TTC549 (cell line): ENCODE measurements at regions not wholly inside any gene's neighbourhood (a gene's known extent, or its start where the extent isn't known, plus 50 kb on each side); places are given as distances from the start of the nearest gene placed in this dataset.
"Not testable (repeated sequence)": the region's sequence is repeated elsewhere in the genome, so short reads cannot be mapped to it uniquely, and the experiment has no call there.

Source experiments
- FAIRE-seq: peaks from 2 replicates; lab custom pipeline; 2012; peaks lifted over from hg19 to GRCh38; lab: Jason Lieb, UNC

GRCh38 chr13:63749857-63750256, 2334.2 kb upstream of the PCDH20 start:
- FAIRE-seq = not testable (repeated sequence)

- FAIRE-seq = not testable (repeated sequence)
Observed at GRCh38 chr13:63741814-63742101, 2326.1 kb upstream of the PCDH20 start.

GRCh38 chr13:63741029-63741813, 2325.6 kb upstream of the PCDH20 start:
- no peak for FAIRE-seq

- not testable (repeated sequence) for FAIRE-seq
Observed at GRCh38 chr13:63739112-63739735, 2323.6 kb upstream of the PCDH20 start.

- FAIRE-seq = no peak
Observed at GRCh38 chr13:63737418-63737817, 2321.8 kb upstream of the PCDH20 start.

GRCh38 chr13:63731896-63732295, 2316.2 kb upstream of the PCDH20 start:
- FAIRE-seq = no peak

- not testable (repeated sequence) for FAIRE-seq
Observed at GRCh38 chr13:63712159-63712558, 2296.5 kb upstream of the PCDH20 start.

GRCh38 chr13:63706751-63707150, 2291.1 kb upstream of the PCDH20 start:
- no peak for FAIRE-seq

- no peak for FAIRE-seq
Observed at GRCh38 chr13:63704521-63704920, 2288.9 kb upstream of the PCDH20 start.

- no peak for FAIRE-seq
Observed at GRCh38 chr13:63700350-63700749, 2284.7 kb upstream of the PCDH20 start.

- FAIRE-seq = no peak
Observed at GRCh38 chr13:63699948-63700347, 2284.3 kb upstream of the PCDH20 start.

- no peak for FAIRE-seq
Observed at GRCh38 chr13:63696055-63696454, 2280.4 kb upstream of the PCDH20 start.

- no peak for FAIRE-seq
Observed at GRCh38 chr13:63693696-63694095, 2278.0 kb upstream of the PCDH20 start.

- no peak for FAIRE-seq
Observed at GRCh38 chr13:63691474-63691873, 2275.8 kb upstream of the PCDH20 start.

- FAIRE-seq = no peak
Observed at GRCh38 chr13:63690672-63691071, 2275.0 kb upstream of the PCDH20 start.

- no peak for FAIRE-seq
Observed at GRCh38 chr13:63684822-63685221, 2269.2 kb upstream of the PCDH20 start.

- no peak for FAIRE-seq
Observed at GRCh38 chr13:63680704-63681103, 2265.1 kb upstream of the PCDH20 start.

- FAIRE-seq = no peak
Observed at GRCh38 chr13:63671296-63671695, 2255.6 kb upstream of the PCDH20 start.

GRCh38 chr13:63651394-63651793, 2235.7 kb upstream of the PCDH20 start:
- no peak for FAIRE-seq

GRCh38 chr13:63643543-63643942, 2227.9 kb upstream of the PCDH20 start:
- FAIRE-seq = no peak

GRCh38 chr13:63636316-63636993, 2220.8 kb upstream of the PCDH20 start:
- FAIRE-seq = no peak

- no peak for FAIRE-seq
Observed at GRCh38 chr13:63632321-63632720, 2216.7 kb upstream of the PCDH20 start.

- no peak for FAIRE-seq
Observed at GRCh38 chr13:63631006-63631405, 2215.4 kb upstream of the PCDH20 start.

- FAIRE-seq = no peak
Observed at GRCh38 chr13:63629591-63629990, 2213.9 kb upstream of the PCDH20 start.
